ENCODE measurements at regions not wholly inside any gene's neighbourhood (a gene's known extent, or its start where the extent isn't known, plus 50 kb on each side); places are given as distances from the start of the nearest gene placed in this dataset.

DNA sequence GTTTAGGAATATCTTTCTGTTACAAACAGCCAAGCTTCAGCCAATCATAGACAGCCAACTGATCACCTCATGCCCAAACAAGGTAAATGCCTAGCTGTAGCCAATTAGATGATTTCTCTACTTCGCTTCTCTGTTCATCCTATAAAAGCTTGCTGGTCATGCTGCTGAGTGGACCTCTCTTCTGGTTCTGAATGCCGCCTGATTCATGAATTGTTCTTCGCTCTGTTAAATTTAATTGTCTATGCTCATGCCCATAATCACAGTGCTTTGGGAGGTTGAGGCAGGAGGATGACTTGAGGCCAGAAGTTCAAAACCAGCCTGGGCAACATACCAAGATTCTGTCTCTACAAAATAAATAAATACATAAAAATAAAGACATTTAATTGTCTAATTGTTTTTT is 698.1 kb upstream of the NRP1 start:
- H3K27ac ChIP-seq (ENCODE audit: low read length) = no peak overlapping the region
- WGBS = over 99% methylated on average over 3 of the region's 3 CpGs

DNA sequence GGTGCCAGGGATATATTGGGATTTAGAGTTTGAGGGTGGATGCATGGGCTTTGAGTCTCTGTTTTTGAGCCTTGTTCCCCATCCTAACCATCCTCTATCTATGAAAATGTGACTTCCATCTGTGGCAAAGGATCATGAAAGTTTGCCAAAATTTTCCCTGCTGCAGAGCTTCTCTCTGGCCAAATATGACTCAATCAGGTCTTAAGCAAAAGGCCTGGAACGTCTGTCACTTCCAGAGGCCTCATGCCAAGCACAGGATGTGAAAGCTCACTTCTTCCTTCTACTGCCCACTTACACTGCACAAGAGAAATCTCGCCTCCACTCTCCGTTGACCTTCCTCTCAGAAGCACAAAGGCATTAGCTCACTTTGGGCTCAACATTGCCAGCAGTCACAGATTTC is 696.9 kb upstream of the NRP1 start:
- peaks cover 2% of the 10 kb centered on the region for H3K4me1 ChIP-seq (ENCODE audit: control insufficient read depth, insufficient read depth, low read length)
- peak; percentile 74 to 87 (median 75) for DNase-seq
- H3K9me3 ChIP-seq (ENCODE audit: control insufficient read depth, low read length) = no peaks in the 10 kb centered on the region
- no peaks in the 10 kb centered on the region for H3K27me3 ChIP-seq (ENCODE audit: control insufficient read depth, insufficient read depth)
- peak; percentile 91 to 92 for ATAC-seq
- no peak overlapping the region for H3K27ac ChIP-seq (ENCODE audit: low read length)
- WGBS = 18% methylated on average over 3 of the region's 3 CpGs
- intact Hi-C loops (cut with DNase I) = no loop called here
- no peak overlapping the region for H3K4me3 ChIP-seq (ENCODE audit: low read length)

More for the DNA sequence above, 698.1 kb upstream of the NRP1 start:
- H3K9me3 ChIP-seq (ENCODE audit: control insufficient read depth, low read length) = no peaks in the 10 kb centered on the region
- ATAC-seq (no peak), DNase-seq (no peak)
- intact Hi-C loops (cut with DNase I) = no loop called here
- H3K4me1 ChIP-seq (ENCODE audit: control insufficient read depth, insufficient read depth, low read length) = peaks cover 2% of the 10 kb centered on the region
- H3K27me3 ChIP-seq (ENCODE audit: control insufficient read depth, insufficient read depth) = no peaks in the 10 kb centered on the region
- H3K4me3 ChIP-seq (ENCODE audit: low read length) = no peak overlapping the region

GRCh38 chr10:34029455-34029854 is 695.0 kb upstream of the NRP1 start:
- Histone ChIP-seq H3K27me3 (ENCODE audit: control insufficient read depth, insufficient read depth) (no peaks in the 10 kb centered on the region), H3K4me1 (ENCODE audit: control insufficient read depth, insufficient read depth, low read length) (peaks cover 2% of the 10 kb centered on the region), H3K27ac (ENCODE audit: low read length) (no peak overlapping the region), H3K4me3 (ENCODE audit: low read length) (no peak overlapping the region), H3K9me3 (ENCODE audit: control insufficient read depth, low read length) (no peaks in the 10 kb centered on the region)
- ATAC-seq (no peak), DNase-seq (no peak)
- WGBS = 91% methylated on average over 10 of the region's 10 CpGs
- intact Hi-C loops (cut with DNase I) = no loop called here

DNA sequence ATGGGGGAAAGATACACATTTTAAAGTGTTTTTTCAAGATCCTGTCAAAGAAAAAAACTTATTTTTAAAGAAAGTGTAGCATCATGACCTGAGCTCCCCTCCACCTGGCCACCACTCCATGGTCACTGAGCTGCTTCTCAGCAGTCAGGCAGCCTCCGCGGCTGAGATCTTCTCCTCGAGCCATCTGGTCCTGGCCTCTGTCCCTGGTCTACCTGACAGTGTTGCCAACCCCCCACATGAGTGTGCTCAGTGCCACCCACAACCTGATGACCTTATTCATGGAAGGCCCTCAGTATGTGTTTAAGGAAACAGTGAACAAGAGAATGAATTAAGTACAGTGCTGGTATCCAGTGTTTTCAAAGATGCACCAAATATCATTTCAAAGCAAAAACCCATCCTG is 694.5 kb upstream of the NRP1 start:
- no peak overlapping the region for H3K4me3 ChIP-seq (ENCODE audit: low read length)
- intact Hi-C loops (cut with DNase I) = no loop called here
- H3K27ac ChIP-seq (ENCODE audit: low read length) = no peak overlapping the region
- WGBS = 96% methylated on average over 3 of the region's 3 CpGs
- DNase-seq (no peak), ATAC-seq (no peak)
- no peaks in the 10 kb centered on the region for H3K9me3 ChIP-seq (ENCODE audit: control insufficient read depth, low read length)
- H3K4me1 ChIP-seq (ENCODE audit: control insufficient read depth, insufficient read depth, low read length) = peaks cover 2% of the 10 kb centered on the region
- no peaks in the 10 kb centered on the region for H3K27me3 ChIP-seq (ENCODE audit: control insufficient read depth, insufficient read depth)

GRCh38 chr10:34024693-34025425 is 690.4 kb upstream of the NRP1 start:
- no peak overlapping the region for H3K27ac ChIP-seq (ENCODE audit: low read length)
- H3K27me3 ChIP-seq (ENCODE audit: control insufficient read depth, insufficient read depth) = no peaks in the 10 kb centered on the region
- H3K4me1 ChIP-seq (ENCODE audit: control insufficient read depth, insufficient read depth, low read length) = no peaks in the 10 kb centered on the region
- H3K9me3 ChIP-seq (ENCODE audit: control insufficient read depth, low read length) = no peaks in the 10 kb centered on the region
- DNase-seq = no peak
- peak in 1 of 2 donors; percentile 45 for ATAC-seq
- WGBS = 72% methylated on average over 9 of the region's 9 CpGs
- no peak overlapping the region for H3K4me3 ChIP-seq (ENCODE audit: low read length)
- intact Hi-C loops (cut with DNase I) = no loop called here

DNA sequence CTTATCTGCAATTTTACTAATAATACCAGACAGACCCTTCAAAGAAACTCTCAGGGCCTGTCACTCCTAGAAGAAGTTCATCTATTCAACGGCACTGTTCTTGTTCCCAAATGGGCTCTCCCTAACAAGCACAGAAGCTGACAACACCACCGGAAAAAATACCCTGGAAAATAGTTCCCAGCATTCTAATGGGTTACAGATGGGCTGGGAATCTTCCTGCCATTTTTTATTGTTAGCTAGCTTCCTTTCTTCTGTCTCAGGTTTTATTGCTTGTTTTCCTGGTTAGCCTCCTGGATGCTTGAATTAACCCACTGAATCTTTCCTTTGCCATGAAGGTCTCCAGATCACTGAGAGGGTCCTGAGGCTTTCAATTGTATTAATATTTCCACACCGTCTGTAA is 689.8 kb upstream of the NRP1 start:
- no peaks in the 10 kb centered on the region for H3K9me3 ChIP-seq (ENCODE audit: control insufficient read depth, low read length)
- H3K27ac ChIP-seq (ENCODE audit: low read length) = no peak overlapping the region
- no peaks in the 10 kb centered on the region for H3K27me3 ChIP-seq (ENCODE audit: control insufficient read depth, insufficient read depth)
- intact Hi-C loops (cut with DNase I) = no loop called here
- ATAC-seq (no peak), DNase-seq (no peak)
- H3K4me1 ChIP-seq (ENCODE audit: control insufficient read depth, insufficient read depth, low read length) = no peaks in the 10 kb centered on the region
- H3K4me3 ChIP-seq (ENCODE audit: low read length) = no peak overlapping the region
- 76% methylated on average over 3 of the region's 3 CpGs for WGBS

DNA sequence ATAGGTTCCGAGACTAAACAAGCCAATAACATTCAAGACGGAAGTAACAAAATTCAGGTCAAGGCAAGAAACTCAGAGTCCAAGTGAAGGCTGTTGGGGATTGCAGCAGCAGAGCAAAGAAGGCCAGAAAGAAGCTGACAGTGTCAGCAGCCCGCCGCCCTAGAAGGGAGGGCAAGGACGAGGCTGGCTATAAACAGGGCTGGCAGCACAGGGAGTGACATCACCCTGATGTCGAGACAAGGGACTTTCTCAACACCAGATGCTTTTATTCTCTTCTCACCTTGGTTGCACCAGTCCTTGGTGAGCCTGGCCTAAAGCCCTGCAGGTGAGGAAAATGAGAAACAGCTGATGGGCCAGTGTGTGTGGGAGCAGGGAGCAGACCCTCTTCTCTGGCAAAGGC is 687.7 kb upstream of the NRP1 start:
- no peak overlapping the region for H3K4me3 ChIP-seq (ENCODE audit: low read length)
- H3K27me3 ChIP-seq (ENCODE audit: control insufficient read depth, insufficient read depth) = no peaks in the 10 kb centered on the region
- no peaks in the 10 kb centered on the region for H3K9me3 ChIP-seq (ENCODE audit: control insufficient read depth, low read length)
- no peaks in the 10 kb centered on the region for H3K4me1 ChIP-seq (ENCODE audit: control insufficient read depth, insufficient read depth, low read length)
- ATAC-seq (no peak), DNase-seq (no peak)
- no peak overlapping the region for H3K27ac ChIP-seq (ENCODE audit: low read length)
- intact Hi-C loops (cut with DNase I) = no loop called here
- WGBS = 83% methylated on average over 6 of the region's 6 CpGs

- no peak for ATAC-seq
- DNase-seq = no peak
- intact Hi-C loops (cut with DNase I) = no loop called here
Measured at GRCh38 chr10:34018784-34019183, 684.3 kb upstream of the NRP1 start.

GRCh38 chr10:34018129-34018528 is 683.7 kb upstream of the NRP1 start:
- Histone ChIP-seq H3K9me3 (ENCODE audit: control insufficient read depth, low read length) (no peaks in the 10 kb centered on the region), H3K4me3 (ENCODE audit: low read length) (no peak overlapping the region), H3K4me1 (ENCODE audit: control insufficient read depth, insufficient read depth, low read length) (no peaks in the 10 kb centered on the region), H3K27me3 (ENCODE audit: control insufficient read depth, insufficient read depth) (no peaks in the 10 kb centered on the region), H3K27ac (ENCODE audit: low read length) (no peak overlapping the region)
- DNase-seq (no peak), ATAC-seq (no peak)
- intact Hi-C loops (cut with DNase I) = no loop called here
- 93% methylated on average over 5 of the region's 5 CpGs for WGBS

More at GRCh38 chr10:34018784-34019183, 684.3 kb upstream of the NRP1 start:
- no peak overlapping the region for H3K4me3 ChIP-seq (ENCODE audit: low read length)
- no peaks in the 10 kb centered on the region for H3K4me1 ChIP-seq (ENCODE audit: control insufficient read depth, insufficient read depth, low read length)
- 96% methylated on average over 1 of the region's 1 CpG for WGBS
- H3K9me3 ChIP-seq (ENCODE audit: control insufficient read depth, low read length) = no peaks in the 10 kb centered on the region
- no peaks in the 10 kb centered on the region for H3K27me3 ChIP-seq (ENCODE audit: control insufficient read depth, insufficient read depth)
- H3K27ac ChIP-seq (ENCODE audit: low read length) = no peak overlapping the region

- Histone ChIP-seq H3K9me3 (ENCODE audit: control insufficient read depth, low read length) (no peaks in the 10 kb centered on the region), H3K27ac (ENCODE audit: low read length) (no peak overlapping the region), H3K27me3 (ENCODE audit: control insufficient read depth, insufficient read depth) (no peaks in the 10 kb centered on the region), H3K4me1 (ENCODE audit: control insufficient read depth, insufficient read depth, low read length) (no peaks in the 10 kb centered on the region), H3K4me3 (ENCODE audit: low read length) (no peak overlapping the region)
- intact Hi-C loops (cut with DNase I) = no loop called here
- WGBS = 71% methylated on average over 1 of the region's 1 CpG
- no peak for ATAC-seq
- DNase-seq = no peak
Measured at GRCh38 chr10:34017281-34017680, 682.8 kb upstream of the NRP1 start.

DNA sequence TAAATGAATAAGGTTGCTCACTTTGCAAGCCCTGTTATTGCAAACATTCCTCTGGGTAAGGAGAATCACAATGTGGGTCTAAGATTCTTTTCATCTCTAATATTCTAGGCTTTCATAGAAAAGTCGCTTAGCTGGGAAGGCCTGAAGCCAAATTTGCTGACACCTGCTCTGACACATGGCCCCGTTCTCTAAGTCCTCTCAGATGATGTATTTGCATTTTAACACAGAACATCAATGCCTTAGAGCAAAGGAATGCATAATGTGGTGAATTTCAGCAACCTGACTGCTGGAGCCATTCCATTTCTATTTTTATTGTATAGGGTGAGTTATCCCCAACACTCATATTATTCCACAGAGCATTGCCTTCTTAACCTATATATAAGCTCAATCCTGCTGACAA is 682.1 kb upstream of the NRP1 start:
- no peak for DNase-seq
- intact Hi-C loops (cut with DNase I) = no loop called here
- Histone ChIP-seq H3K9me3 (ENCODE audit: control insufficient read depth, low read length) (no peaks in the 10 kb centered on the region), H3K27me3 (ENCODE audit: control insufficient read depth, insufficient read depth) (no peaks in the 10 kb centered on the region), H3K4me1 (ENCODE audit: control insufficient read depth, insufficient read depth, low read length) (no peaks in the 10 kb centered on the region), H3K4me3 (ENCODE audit: low read length) (no peak overlapping the region), H3K27ac (ENCODE audit: low read length) (no peak overlapping the region)
- 95% methylated on average over 2 of the region's 2 CpGs for WGBS
- ATAC-seq = no peak

- Histone ChIP-seq H3K4me3 (ENCODE audit: low read length) (no peak overlapping the region), H3K27me3 (ENCODE audit: control insufficient read depth, insufficient read depth) (no peaks in the 10 kb centered on the region), H3K9me3 (ENCODE audit: control insufficient read depth, low read length) (no peaks in the 10 kb centered on the region), H3K4me1 (ENCODE audit: control insufficient read depth, insufficient read depth, low read length) (no peaks in the 10 kb centered on the region), H3K27ac (ENCODE audit: low read length) (no peak overlapping the region)
- intact Hi-C loops (cut with DNase I) = no loop called here
- 98% methylated on average over 2 of the region's 2 CpGs for WGBS
- ATAC-seq (no peak), DNase-seq (no peak)
Measured at GRCh38 chr10:34015700-34016099, 681.2 kb upstream of the NRP1 start.

All from right cardiac atrium (tissue), 5 donors.